Gastrocnemius medialis (tissue), 4 donors: ENCODE measurements at regions not wholly inside any gene's neighbourhood (a gene's known extent, or its start where the extent isn't known, plus 50 kb on each side); places are given as distances from the start of the nearest gene placed in this dataset.

Source experiments
- POLR2A ChIP-seq, 2 donors: fragments of 450-650 bp; IDR thresholded peaks; one replicate each; pipeline ENCODE4 v1.6.1; 2017; ENCODE audit warnings: antibody characterized with exemption in 2 of 2, mild to moderate bottlenecking in 2 of 2, moderate library complexity in 2 of 2
- TF ChIP-seq, protein P1 (sequence below), 5 experiments: fragments of 450-650 bp in 3 of 5; fragments of 200-600 bp in 2 of 5; sonication (generic) in 2 of 5; IDR thresholded peaks in 4 of 5; conservative IDR thresholded peaks in 1 of 5; 1 replicate in 4 of 5; 2 replicates in 1 of 5; pipeline ENCODE4 v1.5.1; 2016 to 2019; ENCODE audit warnings: antibody characterized with exemption in 5 of 5, mild to moderate bottlenecking in 3 of 5, moderate library complexity in 3 of 5

DNA sequence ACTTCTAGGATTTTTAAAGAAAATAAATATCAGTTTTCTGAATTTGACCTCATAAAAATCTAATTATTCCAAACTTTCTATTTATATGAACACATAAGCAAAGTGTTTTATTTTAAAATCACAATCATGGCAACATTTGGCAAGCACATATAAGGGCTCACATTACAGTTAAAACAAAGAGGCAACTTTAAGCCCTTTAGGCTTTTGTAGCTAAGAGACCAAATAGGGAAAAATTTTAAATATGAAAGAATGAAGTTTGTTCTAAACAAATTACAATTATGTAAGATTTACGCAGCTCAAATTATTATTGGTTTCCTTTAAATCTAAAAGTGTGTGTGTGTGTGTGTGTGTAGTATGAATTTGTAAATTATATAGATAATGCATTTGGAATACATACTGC lies 267.0 kb downstream of the ZIC4 start:
- no peak for TF ChIP-seq POLR2A (IDR thresholded peaks at IDR 0.05)
- TF ChIP-seq, protein P1, sequence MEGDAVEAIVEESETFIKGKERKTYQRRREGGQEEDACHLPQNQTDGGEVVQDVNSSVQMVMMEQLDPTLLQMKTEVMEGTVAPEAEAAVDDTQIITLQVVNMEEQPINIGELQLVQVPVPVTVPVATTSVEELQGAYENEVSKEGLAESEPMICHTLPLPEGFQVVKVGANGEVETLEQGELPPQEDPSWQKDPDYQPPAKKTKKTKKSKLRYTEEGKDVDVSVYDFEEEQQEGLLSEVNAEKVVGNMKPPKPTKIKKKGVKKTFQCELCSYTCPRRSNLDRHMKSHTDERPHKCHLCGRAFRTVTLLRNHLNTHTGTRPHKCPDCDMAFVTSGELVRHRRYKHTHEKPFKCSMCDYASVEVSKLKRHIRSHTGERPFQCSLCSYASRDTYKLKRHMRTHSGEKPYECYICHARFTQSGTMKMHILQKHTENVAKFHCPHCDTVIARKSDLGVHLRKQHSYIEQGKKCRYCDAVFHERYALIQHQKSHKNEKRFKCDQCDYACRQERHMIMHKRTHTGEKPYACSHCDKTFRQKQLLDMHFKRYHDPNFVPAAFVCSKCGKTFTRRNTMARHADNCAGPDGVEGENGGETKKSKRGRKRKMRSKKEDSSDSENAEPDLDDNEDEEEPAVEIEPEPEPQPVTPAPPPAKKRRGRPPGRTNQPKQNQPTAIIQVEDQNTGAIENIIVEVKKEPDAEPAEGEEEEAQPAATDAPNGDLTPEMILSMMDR (IDR thresholded peaks at IDR 0.05 in 4 of 5, conservative IDR thresholded peaks at IDR 0.05 in 1 of 5): no peak
